ENCODE measurements at regions not wholly inside any gene's neighbourhood (a gene's known extent, or its start where the extent isn't known, plus 50 kb on each side); places are given as distances from the start of the nearest gene placed in this dataset.

GRCh38 chr1:59159557-59160203 lies 137.2 kb upstream of the FGGY start:
- TF ChIP-seq CTCF (IDR thresholded peaks at IDR 0.05) (no peak), POLR2AphosphoS5 (IDR thresholded peaks at IDR 0.05; ENCODE audit: low read depth, low read length) (no peak), TCF7L2 (IDR thresholded peaks at IDR 0.05; ENCODE audit: low read depth, low read length) (no peak), SIN3A (IDR thresholded peaks at IDR 0.05; ENCODE audit: borderline replicate concordance, insufficient read depth, low read depth, low read length) (no peak)
- TF ChIP-seq, protein P1, sequence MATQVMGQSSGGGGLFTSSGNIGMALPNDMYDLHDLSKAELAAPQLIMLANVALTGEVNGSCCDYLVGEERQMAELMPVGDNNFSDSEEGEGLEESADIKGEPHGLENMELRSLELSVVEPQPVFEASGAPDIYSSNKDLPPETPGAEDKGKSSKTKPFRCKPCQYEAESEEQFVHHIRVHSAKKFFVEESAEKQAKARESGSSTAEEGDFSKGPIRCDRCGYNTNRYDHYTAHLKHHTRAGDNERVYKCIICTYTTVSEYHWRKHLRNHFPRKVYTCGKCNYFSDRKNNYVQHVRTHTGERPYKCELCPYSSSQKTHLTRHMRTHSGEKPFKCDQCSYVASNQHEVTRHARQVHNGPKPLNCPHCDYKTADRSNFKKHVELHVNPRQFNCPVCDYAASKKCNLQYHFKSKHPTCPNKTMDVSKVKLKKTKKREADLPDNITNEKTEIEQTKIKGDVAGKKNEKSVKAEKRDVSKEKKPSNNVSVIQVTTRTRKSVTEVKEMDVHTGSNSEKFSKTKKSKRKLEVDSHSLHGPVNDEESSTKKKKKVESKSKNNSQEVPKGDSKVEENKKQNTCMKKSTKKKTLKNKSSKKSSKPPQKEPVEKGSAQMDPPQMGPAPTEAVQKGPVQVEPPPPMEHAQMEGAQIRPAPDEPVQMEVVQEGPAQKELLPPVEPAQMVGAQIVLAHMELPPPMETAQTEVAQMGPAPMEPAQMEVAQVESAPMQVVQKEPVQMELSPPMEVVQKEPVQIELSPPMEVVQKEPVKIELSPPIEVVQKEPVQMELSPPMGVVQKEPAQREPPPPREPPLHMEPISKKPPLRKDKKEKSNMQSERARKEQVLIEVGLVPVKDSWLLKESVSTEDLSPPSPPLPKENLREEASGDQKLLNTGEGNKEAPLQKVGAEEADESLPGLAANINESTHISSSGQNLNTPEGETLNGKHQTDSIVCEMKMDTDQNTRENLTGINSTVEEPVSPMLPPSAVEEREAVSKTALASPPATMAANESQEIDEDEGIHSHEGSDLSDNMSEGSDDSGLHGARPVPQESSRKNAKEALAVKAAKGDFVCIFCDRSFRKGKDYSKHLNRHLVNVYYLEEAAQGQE (IDR thresholded peaks at IDR 0.05; ENCODE audit: insufficient read depth in 1 of 2, low read depth in 2 of 2, low read length in 1 of 2): no peak
